Esophagus (tissue), 2 donors: ENCODE measurements at regions not wholly inside any gene's neighbourhood (a gene's known extent, or its start where the extent isn't known, plus 50 kb on each side); places are given as distances from the start of the nearest gene placed in this dataset.

ENCODE experiments used
- H3K27ac ChIP-seq, 2 donors: one replicate each; pipeline ENCODE4 v1.5.1; 2013; ENCODE audit warnings: low read depth in 2 of 2, mild to moderate bottlenecking in 2 of 2, inconsistent platforms in 1 of 2, low read length in 1 of 2, moderate library complexity in 1 of 2
- H3K27me3 ChIP-seq, 2 donors: one replicate each; pipeline ENCODE4 v1.6.1; 2013; ENCODE audit warnings: low read length in 2 of 2, control low read depth in 1 of 2, mild to moderate bottlenecking in 1 of 2; ENCODE audit not compliant: insufficient read depth in 2 of 2, control insufficient read depth in 1 of 2
- H3K36me3 ChIP-seq, 2 donors: one replicate each; pipeline ENCODE4 v1.6.1; 2013; ENCODE audit warnings: low read length in 1 of 2; ENCODE audit not compliant: control insufficient read depth in 2 of 2, insufficient read depth in 2 of 2
- H3K4me1 ChIP-seq, 2 donors: one replicate each; pipeline ENCODE4 v1.6.1; 2013; ENCODE audit warnings: low read length in 1 of 2; ENCODE audit not compliant: control insufficient read depth in 2 of 2, insufficient read depth in 2 of 2
- H3K4me3 ChIP-seq, 2 donors: one replicate each; pipeline ENCODE4 v1.5.1; 2013; ENCODE audit warnings: low read length in 2 of 2, mild to moderate bottlenecking in 2 of 2, low read depth in 1 of 2, moderate library complexity in 1 of 2
- H3K9me3 ChIP-seq, 2 donors: one replicate each; pipeline ENCODE4 v1.6.1; 2013; ENCODE audit warnings: mild to moderate bottlenecking in 2 of 2, low read depth in 1 of 2, low read length in 1 of 2, moderate library complexity in 1 of 2; ENCODE audit not compliant: control insufficient read depth in 2 of 2, insufficient read depth in 1 of 2
- WGBS, 2 donors: extraction: QIAGEN DNeasy Blood & Tissue Kit; methylation state at CpG; one replicate each; pipeline ENCODE4 v1.1.7; 2013; 5-methylcytosine and 5-hydroxymethylcytosine counted together
- donor health status: healthy with polysubstance abuse.
- donor health status: Bipolar disorder and iron deficiency.

DNA sequence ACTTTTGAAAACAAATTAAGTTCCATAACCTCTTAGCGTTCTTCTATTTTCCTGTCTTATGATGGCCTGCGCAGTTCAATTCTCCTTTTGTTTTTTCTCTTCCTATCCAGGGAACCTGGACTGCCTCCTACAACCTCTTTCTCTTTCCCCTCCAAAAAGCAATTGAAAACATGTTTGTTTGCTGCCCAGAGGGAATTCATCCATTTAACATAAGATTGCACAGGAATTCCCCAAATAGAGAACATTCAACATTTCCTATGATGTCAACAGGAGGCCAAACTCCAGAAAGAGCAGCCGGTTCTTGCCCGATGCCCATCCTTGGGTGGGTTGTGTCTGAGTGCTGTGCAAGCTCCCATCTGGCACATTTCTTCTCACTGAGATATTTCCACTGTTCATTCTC is 94.2 kb upstream of the NRP1 start:
- Histone ChIP-seq H3K27ac (no peak overlapping the region), H3K4me1 (no peaks in the 10 kb centered on the region), H3K27me3 (no peaks in the 10 kb centered on the region), H3K4me3 (no peak overlapping the region), H3K36me3 (no peaks in the 10 kb centered on the region), H3K9me3 (no peaks in the 10 kb centered on the region)
- 69 to 72% methylated on average over 4 of the region's 4 CpGs for WGBS, 2 donors

DNA sequence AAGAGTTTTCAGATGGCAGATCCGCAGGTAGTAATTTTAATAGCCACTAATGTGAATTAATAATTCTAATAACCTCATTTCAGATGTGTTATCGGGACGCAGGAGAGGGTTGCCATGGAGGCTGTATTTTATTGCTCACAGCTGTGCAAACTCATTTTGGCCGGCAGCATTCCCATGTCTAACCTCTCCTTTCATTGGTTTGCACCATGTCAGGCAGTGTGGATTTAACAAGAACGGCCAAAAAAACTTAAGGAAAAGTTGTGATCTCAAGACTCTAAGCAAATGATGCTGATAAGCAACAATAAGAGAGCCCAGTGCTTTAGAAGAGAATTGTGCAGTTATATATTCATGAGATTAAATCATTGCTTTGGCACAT is 88.7 kb upstream of the NRP1 start:
- Histone ChIP-seq H3K9me3 (no peaks in the 10 kb centered on the region), H3K4me1 (peaks cover 3 to 5% of the 10 kb centered on the region in 2 donors), H3K4me3 (no peak overlapping the region), H3K27ac (no peak overlapping the region), H3K36me3 (no peaks in the 10 kb centered on the region), H3K27me3 (no peaks in the 10 kb centered on the region)
- WGBS, 2 donors, result 65 to 76% methylated on average over 5 of the region's 5 CpGs

DNA sequence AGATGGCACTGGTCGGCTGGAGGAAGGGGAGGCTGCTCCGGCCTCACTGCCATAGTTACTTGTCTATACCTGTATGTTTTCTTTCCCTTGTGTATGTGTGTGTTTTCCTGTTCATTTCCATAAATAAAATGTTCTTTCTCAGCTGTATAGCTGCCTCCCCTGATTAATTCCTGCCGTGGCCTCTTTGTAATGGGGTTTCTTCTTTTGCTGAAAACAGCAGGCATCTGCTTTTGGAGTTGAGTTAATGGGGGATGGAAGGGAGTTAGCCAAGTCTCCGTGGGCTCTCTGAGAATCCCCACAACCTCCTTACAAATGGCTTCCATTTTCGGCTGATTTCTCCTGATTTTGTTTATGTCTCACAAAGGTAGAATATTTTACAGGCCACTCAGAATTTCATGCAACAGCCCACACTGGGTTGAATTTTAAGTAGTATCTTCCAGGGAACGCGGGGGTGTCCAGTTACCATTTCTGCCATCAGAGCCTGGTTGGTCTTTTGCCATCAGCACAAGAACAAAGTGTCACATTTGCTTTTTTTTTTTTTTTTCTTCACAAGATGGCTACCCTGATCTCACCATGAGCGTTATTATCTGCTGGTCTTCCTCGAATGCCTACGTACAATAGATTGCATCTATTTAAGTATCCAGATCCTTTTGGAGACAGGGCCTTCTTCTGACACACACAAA is 88.1 kb upstream of the NRP1 start:
- H3K4me1 ChIP-seq, result peaks cover 3 to 5% of the 10 kb centered on the region in 2 donors
- no peaks in the 10 kb centered on the region for H3K36me3 ChIP-seq
- H3K4me3 ChIP-seq, result no peak overlapping the region
- WGBS, 2 donors, result 74 to 82% methylated on average over 10 of the region's 10 CpGs
- no peak overlapping the region for H3K27ac ChIP-seq
- no peaks in the 10 kb centered on the region for H3K9me3 ChIP-seq
- no peaks in the 10 kb centered on the region for H3K27me3 ChIP-seq

DNA sequence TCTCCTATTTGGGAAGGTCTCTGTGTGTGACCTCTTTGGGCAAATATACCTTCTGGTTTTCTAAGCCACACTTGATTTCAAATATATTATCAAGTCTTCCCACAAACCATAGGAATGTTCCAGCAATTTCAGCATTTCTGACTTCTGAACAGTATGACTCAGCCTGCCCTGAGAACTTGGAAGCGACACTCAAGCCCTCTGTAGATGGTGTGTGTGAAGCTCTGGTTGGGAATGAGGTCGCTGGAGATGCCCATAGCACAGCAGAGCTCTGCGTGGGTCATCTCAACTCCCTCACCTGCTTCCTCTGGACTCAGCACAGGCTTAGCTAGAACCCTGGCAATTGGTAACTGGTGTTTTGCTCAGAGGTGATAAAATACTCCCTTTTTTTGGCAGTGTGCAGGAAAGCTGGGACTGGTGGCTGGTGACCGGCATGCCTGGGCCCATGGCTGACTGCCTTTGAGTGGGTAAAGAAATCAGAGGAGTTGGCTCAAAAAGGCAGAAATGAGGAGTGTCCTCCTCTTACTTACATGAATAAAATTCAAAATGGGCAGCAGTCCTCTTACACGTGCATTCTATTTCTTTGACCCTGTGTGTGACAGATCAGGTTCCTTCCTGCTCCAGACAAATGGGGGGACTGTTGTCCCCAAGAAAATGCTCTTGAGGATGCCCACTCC is 87.5 kb upstream of the NRP1 start:
- no peak overlapping the region for H3K4me3 ChIP-seq
- H3K4me1 ChIP-seq, result peaks cover 3 to 5% of the 10 kb centered on the region in 2 donors
- H3K27me3 ChIP-seq, result no peaks in the 10 kb centered on the region
- no peak overlapping the region for H3K27ac ChIP-seq
- WGBS, 2 donors, result 39 to 69% methylated on average over 5 of the region's 5 CpGs
- H3K36me3 ChIP-seq, result no peaks in the 10 kb centered on the region
- H3K9me3 ChIP-seq, result no peaks in the 10 kb centered on the region

DNA sequence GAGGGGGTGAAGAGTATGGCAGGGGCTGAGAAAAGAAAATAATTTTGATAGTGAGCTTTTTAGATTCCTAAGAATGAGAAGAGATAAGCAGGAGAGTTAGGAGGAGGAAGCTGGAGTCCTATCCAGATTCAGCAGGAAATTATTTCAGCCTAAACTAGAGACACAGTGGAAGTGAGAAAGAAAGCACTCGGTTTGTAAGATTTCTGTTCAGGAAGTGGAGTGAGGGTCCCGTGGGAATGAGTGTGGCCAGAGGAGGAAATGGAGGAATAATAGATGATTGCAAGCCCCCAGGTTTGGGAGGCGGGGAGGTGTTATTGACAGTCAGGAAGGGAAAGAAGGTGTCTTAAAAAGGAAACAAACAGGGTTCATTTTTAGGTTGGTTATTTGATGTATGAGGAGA is 84.8 kb upstream of the NRP1 start:
- Histone ChIP-seq H3K4me1 (peaks cover 3 to 5% of the 10 kb centered on the region in 2 donors), H3K27me3 (no peaks in the 10 kb centered on the region), H3K9me3 (no peaks in the 10 kb centered on the region), H3K36me3 (no peaks in the 10 kb centered on the region), H3K4me3 (no peak overlapping the region), H3K27ac (no peak overlapping the region)
- 52 to 60% methylated on average over 3 of the region's 3 CpGs for WGBS, 2 donors

DNA sequence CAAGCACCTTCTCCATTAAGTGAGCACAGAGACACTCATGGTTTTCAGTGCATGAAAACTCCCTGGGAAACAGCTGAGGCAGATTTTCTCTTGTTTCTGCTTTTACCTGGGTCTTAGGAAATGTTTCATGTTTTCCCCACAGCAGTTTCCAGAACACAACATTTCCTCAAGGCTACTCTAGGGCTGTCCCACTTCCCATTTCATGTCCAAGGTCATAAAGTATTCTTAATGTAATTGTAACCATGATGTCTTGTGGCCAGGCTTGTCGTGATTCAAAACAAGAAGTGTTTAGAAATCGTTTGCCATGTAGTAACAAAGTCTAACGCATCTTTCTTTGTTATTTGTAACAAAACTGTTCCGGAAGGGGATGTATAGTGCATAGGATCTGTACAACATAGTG is 83.8 kb upstream of the NRP1 start:
- no peaks in the 10 kb centered on the region for H3K27me3 ChIP-seq
- no peaks in the 10 kb centered on the region for H3K36me3 ChIP-seq
- no peaks in the 10 kb centered on the region for H3K9me3 ChIP-seq
- peaks cover 3 to 5% of the 10 kb centered on the region in 2 donors for H3K4me1 ChIP-seq
- H3K4me3 ChIP-seq, result no peak overlapping the region
- H3K27ac ChIP-seq, result no peak overlapping the region
- 82% methylated on average over 4 of the region's 4 CpGs for WGBS, 2 donors

DNA sequence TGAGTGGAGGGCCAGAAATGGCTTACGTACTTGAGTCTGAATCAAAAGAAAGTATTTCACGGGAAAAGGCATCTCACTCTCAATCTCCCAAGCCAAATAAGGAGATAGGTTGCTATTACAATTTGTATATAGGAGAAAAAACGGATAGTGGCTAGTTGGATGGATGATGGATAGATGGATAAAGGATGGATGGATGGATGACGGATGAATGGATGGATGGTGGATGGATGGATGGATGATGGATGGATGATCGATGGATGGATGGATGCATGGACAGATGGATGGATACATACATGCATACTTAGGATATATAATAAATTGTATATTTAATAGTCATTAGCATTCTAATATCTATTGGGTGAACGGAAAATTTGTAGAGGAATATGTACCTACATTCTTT is 82.2 kb upstream of the NRP1 start:
- H3K27ac ChIP-seq, result no peak overlapping the region
- no peaks in the 10 kb centered on the region for H3K27me3 ChIP-seq
- no peaks in the 10 kb centered on the region for H3K9me3 ChIP-seq
- H3K36me3 ChIP-seq, result no peaks in the 10 kb centered on the region
- no peaks in the 10 kb centered on the region for H3K4me1 ChIP-seq
- 96 to 97% methylated on average over 6 of the region's 6 CpGs for WGBS, 2 donors
- H3K4me3 ChIP-seq, result no peak overlapping the region

DNA sequence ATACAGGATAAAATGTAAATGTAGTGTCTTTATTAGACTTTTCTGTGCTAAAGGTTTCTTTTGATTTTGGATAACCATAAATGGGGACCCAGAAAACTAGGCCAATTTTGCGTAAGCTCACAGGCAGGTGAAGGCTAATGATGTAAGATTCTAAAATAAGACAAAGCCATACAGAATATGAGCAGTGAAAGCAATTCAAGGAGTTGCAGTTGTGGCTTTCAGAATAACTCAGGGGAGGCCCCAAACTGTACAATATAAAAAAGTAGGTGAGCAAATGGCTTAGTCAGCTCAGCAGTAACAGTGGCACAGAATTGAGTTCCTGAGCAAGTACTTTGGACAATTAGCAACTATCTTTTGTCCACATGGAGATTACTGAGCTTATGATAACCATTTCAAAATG is 81.7 kb upstream of the NRP1 start:
- Histone ChIP-seq H3K36me3 (no peaks in the 10 kb centered on the region), H3K9me3 (no peaks in the 10 kb centered on the region), H3K4me1 (no peaks in the 10 kb centered on the region), H3K27me3 (no peaks in the 10 kb centered on the region), H3K27ac (no peak overlapping the region), H3K4me3 (no peak overlapping the region)
- WGBS, 2 donors, result 86 to 87% methylated on average over 1 of the region's 1 CpG

DNA sequence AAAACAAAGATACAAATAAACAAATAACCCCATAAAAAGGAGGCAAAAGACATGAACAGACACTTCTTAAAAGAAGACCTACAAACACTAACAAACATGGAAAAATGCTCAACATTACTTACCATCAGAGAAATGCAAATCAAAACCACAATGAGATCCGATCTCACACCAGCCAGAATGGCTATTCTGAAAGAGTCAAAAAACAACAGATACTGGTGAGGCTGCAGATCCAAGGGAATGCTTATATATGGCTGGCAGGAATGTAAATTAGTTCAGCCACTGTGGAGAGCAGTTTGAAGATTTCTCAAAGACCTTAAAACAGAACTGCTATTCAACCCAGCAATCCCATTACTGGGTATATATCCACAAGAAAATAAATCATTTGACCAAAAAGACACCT is 80.4 kb upstream of the NRP1 start:
- Histone ChIP-seq H3K36me3 (no peaks in the 10 kb centered on the region), H3K4me1 (no peaks in the 10 kb centered on the region), H3K27ac (no peak overlapping the region), H3K9me3 (no peaks in the 10 kb centered on the region), H3K4me3 (no peak overlapping the region), H3K27me3 (no peaks in the 10 kb centered on the region)
- 89 to 91% methylated on average over 1 of the region's 1 CpG for WGBS, 2 donors
